ENCODE measurements at regions not wholly inside any gene's neighbourhood (a gene's known extent, or its start where the extent isn't known, plus 50 kb on each side); places are given as distances from the start of the nearest gene placed in this dataset.

DNA sequence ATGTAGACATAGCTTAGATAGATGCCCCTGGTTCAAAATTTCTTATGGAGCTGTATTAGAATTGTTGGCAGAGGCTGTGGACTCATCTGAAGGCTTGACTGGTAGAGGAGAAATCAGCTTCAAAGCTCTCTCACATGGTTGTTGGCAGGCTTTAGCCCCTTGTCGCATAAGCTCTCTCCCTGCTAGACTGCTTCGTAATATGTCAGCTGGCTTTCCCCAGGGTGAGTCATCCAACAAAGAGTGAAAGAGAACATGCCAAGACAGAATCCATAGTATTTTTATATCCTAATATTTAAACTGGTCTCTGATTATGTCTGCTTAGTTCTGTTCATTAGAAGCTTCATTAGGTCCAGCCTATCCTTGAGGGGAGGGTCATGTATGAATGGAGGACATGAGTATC, 427.4 kb upstream of the NAALADL2 start:
- Histone ChIP-seq H3K4me3 (ENCODE audit: low read depth in 2 of 2, low read length in 1 of 2) (no peak overlapping the region), H3K9ac (no peak overlapping the region), H3K9me3 (no peaks in the 10 kb centered on the region), H3K27me3 (ENCODE audit: insufficient read depth) (no peaks in the 10 kb centered on the region), H3K9me2 (no peaks in the 10 kb centered on the region), H3K36me3 (replicated peaks in 1 of 2; ENCODE audit: control insufficient read depth in 1 of 2, insufficient read depth in 2 of 2, low read length in 1 of 2) (no peaks in the 10 kb centered on the region), H3K79me2 (ENCODE audit: insufficient read depth) (no peaks in the 10 kb centered on the region), H4K20me1 (ENCODE audit: insufficient read depth) (no peaks in the 10 kb centered on the region), H3K27ac (ENCODE audit: low read depth in 2 of 2, low read length in 1 of 2) (no peak overlapping the region), H3F3A (replicated peaks; ENCODE audit: insufficient read depth) (no peaks in the 10 kb centered on the region), H3K4me2 (no peak overlapping the region), H2AFZ (ENCODE audit: low read depth) (no peak overlapping the region), H3K4me1 (ENCODE audit: control insufficient read depth in 1 of 2, insufficient read depth in 2 of 2, low read depth in 1 of 2, low read length in 1 of 2) (peaks cover 0 to 2% of the 10 kb centered on the region in 2 experiments; a peak in 2 of 4 replicates)
- TF ChIP-seq NFIC (IDR thresholded peaks at IDR 0.05; ENCODE audit: borderline replicate concordance) = no peak
- TF ChIP-seq SMC3 (IDR thresholded peaks at IDR 0.05; ENCODE audit: low read depth, low read length) = no peak
- CTCF ChIA-PET = interaction anchor here (0.5 to 2.3 kb wide), 2 partner anchors 9 to 41 kb away, joined by 3 to 5 read pairs; no protein-coding TSS in a partner anchor
- POLR2A ChIA-PET = no interaction called here
- 78% methylated on average over 2 of the region's 2 CpGs for WGBS (ENCODE audit: low lambda C conversion rate)
- no peak for DNase-seq

DNA sequence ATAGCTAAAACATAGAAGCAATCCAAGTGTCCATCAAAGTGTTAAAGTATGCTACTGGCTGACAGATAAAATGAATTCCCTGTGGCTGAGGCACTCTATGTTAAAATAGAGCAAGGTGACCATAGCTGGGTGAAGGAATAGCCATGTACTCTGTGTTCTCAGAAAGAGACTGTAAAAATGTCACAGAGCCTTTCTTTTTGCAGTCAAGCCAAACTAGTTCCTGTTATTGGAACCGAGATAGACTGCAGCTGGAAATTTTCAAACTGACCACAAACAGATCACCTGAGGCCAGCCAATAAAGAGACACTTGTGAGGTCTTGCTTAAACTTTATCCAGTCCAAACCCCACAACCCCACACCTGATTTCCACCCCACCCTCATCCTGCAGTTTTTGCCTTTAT, 422.8 kb upstream of the NAALADL2 start:
- H3K9me3 ChIP-seq = no peaks in the 10 kb centered on the region
- no peak for DNase-seq
- no peaks in the 10 kb centered on the region for H3K27me3 ChIP-seq (ENCODE audit: insufficient read depth)

More for the DNA sequence above, 422.8 kb upstream of the NAALADL2 start:
- WGBS (ENCODE audit: low lambda C conversion rate) = 83% methylated on average over 1 of the region's 1 CpG
- Histone ChIP-seq H4K20me1 (ENCODE audit: insufficient read depth) (no peaks in the 10 kb centered on the region), H3K4me3 (ENCODE audit: low read depth in 2 of 2, low read length in 1 of 2) (no peak overlapping the region), H3K79me2 (ENCODE audit: insufficient read depth) (no peaks in the 10 kb centered on the region), H2AFZ (ENCODE audit: low read depth) (no peak overlapping the region), H3K36me3 (replicated peaks in 1 of 2; ENCODE audit: control insufficient read depth in 1 of 2, insufficient read depth in 2 of 2, low read length in 1 of 2) (no peaks in the 10 kb centered on the region), H3K9me2 (no peaks in the 10 kb centered on the region), H3F3A (replicated peaks; ENCODE audit: insufficient read depth) (peaks cover 23% of the 10 kb centered on the region), H3K4me1 (ENCODE audit: control insufficient read depth in 1 of 2, insufficient read depth in 2 of 2, low read depth in 1 of 2, low read length in 1 of 2) (peaks cover 2 to 3% of the 10 kb centered on the region in 2 experiments; a peak in 3 of 4 replicates), H3K9ac (no peak overlapping the region), H3K27ac (ENCODE audit: low read depth in 2 of 2, low read length in 1 of 2) (no peak overlapping the region), H3K4me2 (no peak overlapping the region)
- ChIA-PET CTCF (no interaction called here), POLR2A (no interaction called here)
- TF ChIP-seq, protein P1, sequence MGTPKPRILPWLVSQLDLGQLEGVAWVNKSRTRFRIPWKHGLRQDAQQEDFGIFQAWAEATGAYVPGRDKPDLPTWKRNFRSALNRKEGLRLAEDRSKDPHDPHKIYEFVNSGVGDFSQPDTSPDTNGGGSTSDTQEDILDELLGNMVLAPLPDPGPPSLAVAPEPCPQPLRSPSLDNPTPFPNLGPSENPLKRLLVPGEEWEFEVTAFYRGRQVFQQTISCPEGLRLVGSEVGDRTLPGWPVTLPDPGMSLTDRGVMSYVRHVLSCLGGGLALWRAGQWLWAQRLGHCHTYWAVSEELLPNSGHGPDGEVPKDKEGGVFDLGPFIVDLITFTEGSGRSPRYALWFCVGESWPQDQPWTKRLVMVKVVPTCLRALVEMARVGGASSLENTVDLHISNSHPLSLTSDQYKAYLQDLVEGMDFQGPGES (IDR thresholded peaks at IDR 0.05; ENCODE audit: low read depth, low read length) = no peak
- TF ChIP-seq, protein P2, sequence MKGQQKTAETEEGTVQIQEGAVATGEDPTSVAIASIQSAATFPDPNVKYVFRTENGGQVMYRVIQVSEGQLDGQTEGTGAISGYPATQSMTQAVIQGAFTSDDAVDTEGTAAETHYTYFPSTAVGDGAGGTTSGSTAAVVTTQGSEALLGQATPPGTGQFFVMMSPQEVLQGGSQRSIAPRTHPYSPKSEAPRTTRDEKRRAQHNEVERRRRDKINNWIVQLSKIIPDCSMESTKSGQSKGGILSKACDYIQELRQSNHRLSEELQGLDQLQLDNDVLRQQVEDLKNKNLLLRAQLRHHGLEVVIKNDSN (IDR thresholded peaks at IDR 0.05; ENCODE audit: borderline replicate concordance, low read depth) = no peak
- no peak for TF ChIP-seq ELF1 (IDR thresholded peaks at IDR 0.05)
- no peak for TF ChIP-seq NRF1 (IDR thresholded peaks at IDR 0.05; ENCODE audit: low read depth, low read length)
- TF ChIP-seq TEAD4 (IDR thresholded peaks at IDR 0.05; ENCODE audit: borderline replicate concordance, insufficient read depth) = no peak
- TF ChIP-seq, protein P3, sequence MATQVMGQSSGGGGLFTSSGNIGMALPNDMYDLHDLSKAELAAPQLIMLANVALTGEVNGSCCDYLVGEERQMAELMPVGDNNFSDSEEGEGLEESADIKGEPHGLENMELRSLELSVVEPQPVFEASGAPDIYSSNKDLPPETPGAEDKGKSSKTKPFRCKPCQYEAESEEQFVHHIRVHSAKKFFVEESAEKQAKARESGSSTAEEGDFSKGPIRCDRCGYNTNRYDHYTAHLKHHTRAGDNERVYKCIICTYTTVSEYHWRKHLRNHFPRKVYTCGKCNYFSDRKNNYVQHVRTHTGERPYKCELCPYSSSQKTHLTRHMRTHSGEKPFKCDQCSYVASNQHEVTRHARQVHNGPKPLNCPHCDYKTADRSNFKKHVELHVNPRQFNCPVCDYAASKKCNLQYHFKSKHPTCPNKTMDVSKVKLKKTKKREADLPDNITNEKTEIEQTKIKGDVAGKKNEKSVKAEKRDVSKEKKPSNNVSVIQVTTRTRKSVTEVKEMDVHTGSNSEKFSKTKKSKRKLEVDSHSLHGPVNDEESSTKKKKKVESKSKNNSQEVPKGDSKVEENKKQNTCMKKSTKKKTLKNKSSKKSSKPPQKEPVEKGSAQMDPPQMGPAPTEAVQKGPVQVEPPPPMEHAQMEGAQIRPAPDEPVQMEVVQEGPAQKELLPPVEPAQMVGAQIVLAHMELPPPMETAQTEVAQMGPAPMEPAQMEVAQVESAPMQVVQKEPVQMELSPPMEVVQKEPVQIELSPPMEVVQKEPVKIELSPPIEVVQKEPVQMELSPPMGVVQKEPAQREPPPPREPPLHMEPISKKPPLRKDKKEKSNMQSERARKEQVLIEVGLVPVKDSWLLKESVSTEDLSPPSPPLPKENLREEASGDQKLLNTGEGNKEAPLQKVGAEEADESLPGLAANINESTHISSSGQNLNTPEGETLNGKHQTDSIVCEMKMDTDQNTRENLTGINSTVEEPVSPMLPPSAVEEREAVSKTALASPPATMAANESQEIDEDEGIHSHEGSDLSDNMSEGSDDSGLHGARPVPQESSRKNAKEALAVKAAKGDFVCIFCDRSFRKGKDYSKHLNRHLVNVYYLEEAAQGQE (IDR thresholded peaks at IDR 0.05; ENCODE audit: low read depth, low read length) = no peak
- TF ChIP-seq TAF1 (IDR thresholded peaks at IDR 0.05; ENCODE audit: borderline replicate concordance, low read depth, low read length) = no peak
- no peak for TF ChIP-seq MXI1 (IDR thresholded peaks at IDR 0.05; ENCODE audit: low read depth, low read length)
- no peak for TF ChIP-seq SIN3A (IDR thresholded peaks at IDR 0.05; ENCODE audit: borderline replicate concordance, low read depth, low read length)
- TF ChIP-seq, protein P4, sequence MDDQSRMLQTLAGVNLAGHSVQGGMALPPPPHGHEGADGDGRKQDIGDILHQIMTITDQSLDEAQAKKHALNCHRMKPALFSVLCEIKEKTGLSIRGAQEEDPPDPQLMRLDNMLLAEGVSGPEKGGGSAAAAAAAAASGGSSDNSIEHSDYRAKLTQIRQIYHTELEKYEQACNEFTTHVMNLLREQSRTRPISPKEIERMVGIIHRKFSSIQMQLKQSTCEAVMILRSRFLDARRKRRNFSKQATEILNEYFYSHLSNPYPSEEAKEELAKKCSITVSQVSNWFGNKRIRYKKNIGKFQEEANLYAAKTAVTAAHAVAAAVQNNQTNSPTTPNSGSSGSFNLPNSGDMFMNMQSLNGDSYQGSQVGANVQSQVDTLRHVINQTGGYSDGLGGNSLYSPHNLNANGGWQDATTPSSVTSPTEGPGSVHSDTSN (IDR thresholded peaks at IDR 0.05) = no peak
- no peak for TF ChIP-seq FOXJ3 (CRISPR knock-in tag; IDR thresholded peaks at IDR 0.05)
- TF ChIP-seq JUND (IDR thresholded peaks at IDR 0.05) = no peak
- no peak for TF ChIP-seq EZH2phosphoT487 (IDR thresholded peaks at IDR 0.05; ENCODE audit: borderline replicate concordance, low read depth)
- no peak for TF ChIP-seq MEF2A (IDR thresholded peaks at IDR 0.05; ENCODE audit: borderline replicate concordance, low read depth)
